ENCODE measurements at regions not wholly inside any gene's neighbourhood (a gene's known extent, or its start where the extent isn't known, plus 50 kb on each side); places are given as distances from the start of the nearest gene placed in this dataset.

DNA sequence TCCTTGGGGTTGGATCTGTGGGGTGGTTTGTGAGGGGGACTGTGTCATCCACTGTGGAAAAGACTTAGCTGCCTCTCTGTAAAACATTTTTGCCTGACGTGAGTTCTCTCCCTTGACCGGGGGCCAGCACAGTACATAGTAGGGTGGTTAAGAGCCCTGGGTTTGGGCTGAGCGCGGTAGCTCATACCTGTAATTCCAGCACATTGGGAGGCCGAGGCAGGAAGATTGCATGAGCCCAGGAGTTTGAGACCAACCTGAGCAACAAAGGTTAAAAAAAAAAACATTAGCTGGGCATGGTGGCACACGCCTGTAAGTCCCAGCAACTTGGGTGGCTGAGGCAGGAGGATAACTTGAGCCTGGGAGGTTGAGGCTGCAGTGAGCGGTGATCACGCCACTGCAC, 74.7 kb upstream of the WNT7B start:
- TF ChIP-seq, protein P1, sequence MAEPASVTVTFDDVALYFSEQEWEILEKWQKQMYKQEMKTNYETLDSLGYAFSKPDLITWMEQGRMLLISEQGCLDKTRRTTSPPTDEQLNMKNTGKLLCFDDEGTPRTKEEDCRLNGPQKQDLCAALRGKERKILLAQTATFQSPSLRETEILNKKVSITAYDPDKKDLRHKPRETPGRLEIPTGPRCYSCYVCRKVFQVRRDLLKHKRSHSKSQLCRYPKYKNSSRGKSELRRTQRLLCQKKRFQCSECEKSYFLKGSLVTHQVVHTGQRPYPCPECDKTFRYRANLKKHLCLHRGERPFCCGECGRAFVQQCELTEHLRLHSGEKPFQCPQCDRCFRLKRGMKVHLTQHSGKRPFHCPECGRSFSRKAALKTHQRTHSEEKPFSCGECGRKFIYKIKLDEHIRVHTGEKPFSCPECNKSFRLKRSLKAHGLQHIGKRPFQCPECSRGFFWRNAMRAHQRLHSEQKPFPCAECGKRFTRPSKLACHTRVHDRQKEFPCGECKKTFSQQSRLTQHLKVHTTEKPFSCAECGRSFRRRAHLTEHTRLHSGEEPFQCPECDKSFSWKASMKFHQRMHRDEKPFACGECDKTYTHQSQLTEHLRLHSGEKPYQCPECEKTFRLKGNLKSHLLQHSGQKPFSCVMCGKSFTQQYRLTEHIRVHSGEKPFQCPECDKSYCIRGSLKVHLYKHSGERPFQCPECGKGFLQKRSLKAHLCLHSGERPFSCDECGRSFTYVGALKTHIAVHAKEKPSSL (CRISPR knock-in tag; conservative IDR thresholded peaks at IDR 0.05), result no peak
- no peak for TF ChIP-seq ETV6 (CRISPR knock-in tag; IDR thresholded peaks at IDR 0.05)
- TF ChIP-seq CBFB (CRISPR knock-in tag; IDR thresholded peaks at IDR 0.05; ENCODE audit: low read depth), result no peak
- no peak for TF ChIP-seq ELF4 (CRISPR knock-in tag; IDR thresholded peaks at IDR 0.05; ENCODE audit: low read depth)
- TF ChIP-seq, protein P2, sequence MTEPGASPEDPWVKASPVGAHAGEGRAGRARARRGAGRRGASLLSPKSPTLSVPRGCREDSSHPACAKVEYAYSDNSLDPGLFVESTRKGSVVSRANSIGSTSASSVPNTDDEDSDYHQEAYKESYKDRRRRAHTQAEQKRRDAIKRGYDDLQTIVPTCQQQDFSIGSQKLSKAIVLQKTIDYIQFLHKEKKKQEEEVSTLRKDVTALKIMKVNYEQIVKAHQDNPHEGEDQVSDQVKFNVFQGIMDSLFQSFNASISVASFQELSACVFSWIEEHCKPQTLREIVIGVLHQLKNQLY (CRISPR knock-in tag; IDR thresholded peaks at IDR 0.05), result no peak
- no peak for TF ChIP-seq NFYB (CRISPR knock-in tag; conservative IDR thresholded peaks at IDR 0.05; ENCODE audit: low read depth)
- TF ChIP-seq, protein P3, sequence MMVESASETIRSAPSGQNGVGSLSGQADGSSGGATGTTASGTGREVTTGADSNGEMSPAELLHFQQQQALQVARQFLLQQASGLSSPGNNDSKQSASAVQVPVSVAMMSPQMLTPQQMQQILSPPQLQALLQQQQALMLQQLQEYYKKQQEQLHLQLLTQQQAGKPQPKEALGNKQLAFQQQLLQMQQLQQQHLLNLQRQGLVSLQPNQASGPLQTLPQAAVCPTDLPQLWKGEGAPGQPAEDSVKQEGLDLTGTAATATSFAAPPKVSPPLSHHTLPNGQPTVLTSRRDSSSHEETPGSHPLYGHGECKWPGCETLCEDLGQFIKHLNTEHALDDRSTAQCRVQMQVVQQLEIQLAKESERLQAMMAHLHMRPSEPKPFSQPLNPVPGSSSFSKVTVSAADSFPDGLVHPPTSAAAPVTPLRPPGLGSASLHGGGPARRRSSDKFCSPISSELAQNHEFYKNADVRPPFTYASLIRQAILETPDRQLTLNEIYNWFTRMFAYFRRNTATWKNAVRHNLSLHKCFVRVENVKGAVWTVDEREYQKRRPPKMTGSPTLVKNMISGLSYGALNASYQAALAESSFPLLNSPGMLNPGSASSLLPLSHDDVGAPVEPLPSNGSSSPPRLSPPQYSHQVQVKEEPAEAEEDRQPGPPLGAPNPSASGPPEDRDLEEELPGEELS (CRISPR knock-in tag; IDR thresholded peaks at IDR 0.05), result no peak
- TF ChIP-seq JUN (CRISPR knock-in tag; IDR thresholded peaks at IDR 0.05), result no peak
- no peak for TF ChIP-seq ATF1 (CRISPR knock-in tag; IDR thresholded peaks at IDR 0.05)
- TF ChIP-seq EMX1 (CRISPR knock-in tag; IDR thresholded peaks at IDR 0.05), result no peak
- TF ChIP-seq, protein P4, sequence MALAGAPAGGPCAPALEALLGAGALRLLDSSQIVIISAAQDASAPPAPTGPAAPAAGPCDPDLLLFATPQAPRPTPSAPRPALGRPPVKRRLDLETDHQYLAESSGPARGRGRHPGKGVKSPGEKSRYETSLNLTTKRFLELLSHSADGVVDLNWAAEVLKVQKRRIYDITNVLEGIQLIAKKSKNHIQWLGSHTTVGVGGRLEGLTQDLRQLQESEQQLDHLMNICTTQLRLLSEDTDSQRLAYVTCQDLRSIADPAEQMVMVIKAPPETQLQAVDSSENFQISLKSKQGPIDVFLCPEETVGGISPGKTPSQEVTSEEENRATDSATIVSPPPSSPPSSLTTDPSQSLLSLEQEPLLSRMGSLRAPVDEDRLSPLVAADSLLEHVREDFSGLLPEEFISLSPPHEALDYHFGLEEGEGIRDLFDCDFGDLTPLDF (CRISPR knock-in tag; IDR thresholded peaks at IDR 0.05), result no peak
- TF ChIP-seq RORB (CRISPR knock-in tag; IDR thresholded peaks at IDR 0.05), result no peak
- TF ChIP-seq, protein P5, sequence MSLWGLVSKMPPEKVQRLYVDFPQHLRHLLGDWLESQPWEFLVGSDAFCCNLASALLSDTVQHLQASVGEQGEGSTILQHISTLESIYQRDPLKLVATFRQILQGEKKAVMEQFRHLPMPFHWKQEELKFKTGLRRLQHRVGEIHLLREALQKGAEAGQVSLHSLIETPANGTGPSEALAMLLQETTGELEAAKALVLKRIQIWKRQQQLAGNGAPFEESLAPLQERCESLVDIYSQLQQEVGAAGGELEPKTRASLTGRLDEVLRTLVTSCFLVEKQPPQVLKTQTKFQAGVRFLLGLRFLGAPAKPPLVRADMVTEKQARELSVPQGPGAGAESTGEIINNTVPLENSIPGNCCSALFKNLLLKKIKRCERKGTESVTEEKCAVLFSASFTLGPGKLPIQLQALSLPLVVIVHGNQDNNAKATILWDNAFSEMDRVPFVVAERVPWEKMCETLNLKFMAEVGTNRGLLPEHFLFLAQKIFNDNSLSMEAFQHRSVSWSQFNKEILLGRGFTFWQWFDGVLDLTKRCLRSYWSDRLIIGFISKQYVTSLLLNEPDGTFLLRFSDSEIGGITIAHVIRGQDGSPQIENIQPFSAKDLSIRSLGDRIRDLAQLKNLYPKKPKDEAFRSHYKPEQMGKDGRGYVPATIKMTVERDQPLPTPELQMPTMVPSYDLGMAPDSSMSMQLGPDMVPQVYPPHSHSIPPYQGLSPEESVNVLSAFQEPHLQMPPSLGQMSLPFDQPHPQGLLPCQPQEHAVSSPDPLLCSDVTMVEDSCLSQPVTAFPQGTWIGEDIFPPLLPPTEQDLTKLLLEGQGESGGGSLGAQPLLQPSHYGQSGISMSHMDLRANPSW (CRISPR knock-in tag; conservative IDR thresholded peaks at IDR 0.05; ENCODE audit: low read depth), result no peak
- TF ChIP-seq ZNF396 (CRISPR knock-in tag; IDR thresholded peaks at IDR 0.05; ENCODE audit: borderline replicate concordance), result no peak
- TF ChIP-seq GTF2I (CRISPR knock-in tag; conservative IDR thresholded peaks at IDR 0.05), result no peak
- TF ChIP-seq NFE2L1 (CRISPR knock-in tag; IDR thresholded peaks at IDR 0.05), result no peak
- Mint-ChIP-seq H3K36me3 (no peaks in the 10 kb centered on the region), H3K4me3 (no peak overlapping the region), H3K4me1 (no peaks in the 10 kb centered on the region), H3K27me3 (ENCODE audit: low read depth) (peaks cover 8% of the 10 kb centered on the region), H3K9me3 (no peaks in the 10 kb centered on the region), H3K27ac (no peak overlapping the region)
- DNase-seq (ENCODE audit: low spot score) (peak; percentile 0), ATAC-seq (no peak)
- CTCF ChIA-PET, result interaction anchor here (1.0 to 2.9 kb wide), 3 partner anchors 15 to 65 kb away, joined by 3 to 21 read pairs (median 4); no protein-coding TSS in a partner anchor
- POLR2A ChIA-PET, result no interaction called here

DNA sequence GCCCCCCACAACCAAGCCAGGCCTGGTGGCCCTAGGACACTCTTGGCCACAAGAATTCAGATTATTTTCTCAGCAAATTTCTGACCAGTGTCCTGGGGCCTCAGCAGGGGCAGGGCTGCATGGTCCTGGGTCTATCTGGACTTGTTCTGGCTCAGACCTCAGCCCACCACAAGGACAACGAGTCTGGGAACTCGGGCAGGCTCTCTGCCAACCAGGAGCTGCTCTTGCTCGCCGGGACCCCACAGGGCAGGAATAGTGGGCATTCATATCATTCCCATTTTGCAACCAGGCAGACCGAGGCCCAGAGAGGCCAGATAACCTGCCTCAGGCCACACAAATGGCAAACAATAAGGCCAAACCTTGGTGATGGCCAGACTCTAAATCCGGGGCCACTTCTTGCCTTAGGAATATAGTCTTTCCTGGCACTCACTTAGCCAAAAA, 75.4 kb upstream of the WNT7B start:
- Mint-ChIP-seq H3K36me3 (no peaks in the 10 kb centered on the region), H3K27ac (no peak overlapping the region), H3K4me3 (no peak overlapping the region), H3K9me3 (no peaks in the 10 kb centered on the region), H3K27me3 (ENCODE audit: low read depth) (peaks cover 1% of the 10 kb centered on the region), H3K4me1 (no peaks in the 10 kb centered on the region)
- no peak for ATAC-seq
- no peak for TF ChIP-seq GTF2I (CRISPR knock-in tag; conservative IDR thresholded peaks at IDR 0.05)
- TF ChIP-seq, protein P6, sequence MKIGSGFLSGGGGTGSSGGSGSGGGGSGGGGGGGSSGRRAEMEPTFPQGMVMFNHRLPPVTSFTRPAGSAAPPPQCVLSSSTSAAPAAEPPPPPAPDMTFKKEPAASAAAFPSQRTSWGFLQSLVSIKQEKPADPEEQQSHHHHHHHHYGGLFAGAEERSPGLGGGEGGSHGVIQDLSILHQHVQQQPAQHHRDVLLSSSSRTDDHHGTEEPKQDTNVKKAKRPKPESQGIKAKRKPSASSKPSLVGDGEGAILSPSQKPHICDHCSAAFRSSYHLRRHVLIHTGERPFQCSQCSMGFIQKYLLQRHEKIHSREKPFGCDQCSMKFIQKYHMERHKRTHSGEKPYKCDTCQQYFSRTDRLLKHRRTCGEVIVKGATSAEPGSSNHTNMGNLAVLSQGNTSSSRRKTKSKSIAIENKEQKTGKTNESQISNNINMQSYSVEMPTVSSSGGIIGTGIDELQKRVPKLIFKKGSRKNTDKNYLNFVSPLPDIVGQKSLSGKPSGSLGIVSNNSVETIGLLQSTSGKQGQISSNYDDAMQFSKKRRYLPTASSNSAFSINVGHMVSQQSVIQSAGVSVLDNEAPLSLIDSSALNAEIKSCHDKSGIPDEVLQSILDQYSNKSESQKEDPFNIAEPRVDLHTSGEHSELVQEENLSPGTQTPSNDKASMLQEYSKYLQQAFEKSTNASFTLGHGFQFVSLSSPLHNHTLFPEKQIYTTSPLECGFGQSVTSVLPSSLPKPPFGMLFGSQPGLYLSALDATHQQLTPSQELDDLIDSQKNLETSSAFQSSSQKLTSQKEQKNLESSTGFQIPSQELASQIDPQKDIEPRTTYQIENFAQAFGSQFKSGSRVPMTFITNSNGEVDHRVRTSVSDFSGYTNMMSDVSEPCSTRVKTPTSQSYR (CRISPR knock-in tag; IDR thresholded peaks at IDR 0.05), result no peak
- TF ChIP-seq, protein P7, sequence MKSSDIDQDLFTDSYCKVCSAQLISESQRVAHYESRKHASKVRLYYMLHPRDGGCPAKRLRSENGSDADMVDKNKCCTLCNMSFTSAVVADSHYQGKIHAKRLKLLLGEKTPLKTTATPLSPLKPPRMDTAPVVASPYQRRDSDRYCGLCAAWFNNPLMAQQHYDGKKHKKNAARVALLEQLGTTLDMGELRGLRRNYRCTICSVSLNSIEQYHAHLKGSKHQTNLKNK (CRISPR knock-in tag; IDR thresholded peaks at IDR 0.05), result no peak
- TF ChIP-seq, protein P8, sequence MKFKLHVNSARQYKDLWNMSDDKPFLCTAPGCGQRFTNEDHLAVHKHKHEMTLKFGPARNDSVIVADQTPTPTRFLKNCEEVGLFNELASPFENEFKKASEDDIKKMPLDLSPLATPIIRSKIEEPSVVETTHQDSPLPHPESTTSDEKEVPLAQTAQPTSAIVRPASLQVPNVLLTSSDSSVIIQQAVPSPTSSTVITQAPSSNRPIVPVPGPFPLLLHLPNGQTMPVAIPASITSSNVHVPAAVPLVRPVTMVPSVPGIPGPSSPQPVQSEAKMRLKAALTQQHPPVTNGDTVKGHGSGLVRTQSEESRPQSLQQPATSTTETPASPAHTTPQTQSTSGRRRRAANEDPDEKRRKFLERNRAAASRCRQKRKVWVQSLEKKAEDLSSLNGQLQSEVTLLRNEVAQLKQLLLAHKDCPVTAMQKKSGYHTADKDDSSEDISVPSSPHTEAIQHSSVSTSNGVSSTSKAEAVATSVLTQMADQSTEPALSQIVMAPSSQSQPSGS (CRISPR knock-in tag; IDR thresholded peaks at IDR 0.05; ENCODE audit: borderline replicate concordance, low read depth), result no peak
- TF ChIP-seq GABPB1 (CRISPR knock-in tag; IDR thresholded peaks at IDR 0.05), result no peak
- no peak for TF ChIP-seq NFATC4 (CRISPR knock-in tag; IDR thresholded peaks at IDR 0.05)
- no peak for TF ChIP-seq NFE2L1 (CRISPR knock-in tag; IDR thresholded peaks at IDR 0.05)
- TF ChIP-seq SMAD4 (CRISPR knock-in tag; IDR thresholded peaks at IDR 0.05), result no peak
- peak; percentile 3 for DNase-seq (ENCODE audit: low spot score)
- CTCF ChIA-PET, result interaction anchor here (1.1 to 2.9 kb wide), 2 partner anchors 25 to 46 kb away, joined by 4 to 21 read pairs; no protein-coding TSS in a partner anchor
- POLR2A ChIA-PET, result no interaction called here
